Tibial artery (tissue), 4 donors: ENCODE measurements at regions not wholly inside any gene's neighbourhood (a gene's known extent, or its start where the extent isn't known, plus 50 kb on each side); places are given as distances from the start of the nearest gene placed in this dataset.

Experiments used
- DNase-seq, 2 donors: peaks; one replicate each; pipeline ENCODE4 v3.0.0-alpha.2; 2019
- H3K27ac ChIP-seq, 2 donors: fragments of 200-600 bp; sonication (generic) in 1 of 2; 1 replicate in 1 of 2; 2 replicates in 1 of 2; pipeline ENCODE4 v1.5.1; 2018 to 2019; ENCODE audit warnings: mild to moderate bottlenecking in 1 of 2
- H3K27me3 ChIP-seq, 2 donors: fragments of 200-600 bp; sonication (generic) in 1 of 2; one replicate each; pipeline versions ENCODE4 v1.5.1 to v1.6.0; 2016 to 2019
- H3K36me3 ChIP-seq, 3 donors: fragments of 200-600 bp; sonication (generic) in 2 of 3; one replicate each; pipeline ENCODE4 v1.5.1; 2016 to 2019; ENCODE audit warnings: mild to moderate bottlenecking in 2 of 3
- H3K4me1 ChIP-seq, 4 donors: fragments of 200-600 bp; sonication (generic) in 2 of 4; 1 replicate in 3 of 4; 2 replicates in 1 of 4; pipeline ENCODE4 v1.5.1; 2016 to 2019
- H3K4me3 ChIP-seq, 2 donors: fragments of 200-600 bp; sonication (generic) in 1 of 2; 1 replicate in 1 of 2; 2 replicates in 1 of 2; pipeline ENCODE4 v1.5.1; 2018 to 2019; ENCODE audit warnings: mild to moderate bottlenecking in 2 of 2
- H3K9me3 ChIP-seq, 3 donors: fragments of 200-600 bp; sonication (generic) in 1 of 3; one replicate each; pipeline ENCODE4 v1.5.1; 2016 to 2019
- intact Hi-C: fragments of 100-400 bp; cut with DNase I; formaldehyde crosslinking; loops from one replicate; pipeline ENCODE4 v1.15.0; 2023; ENCODE audit warnings: low total_unique reads
- TF ChIP-seq, protein P1 (sequence below), 2 experiments: fragments of 200-600 bp in 1 of 2; fragments of 450-650 bp in 1 of 2; IDR thresholded peaks; one replicate each; pipeline ENCODE4 v1.5.1; 2017 to 2019; ENCODE audit warnings: antibody characterized with exemption in 2 of 2, mild to moderate bottlenecking in 1 of 2, moderate library complexity in 1 of 2

DNA sequence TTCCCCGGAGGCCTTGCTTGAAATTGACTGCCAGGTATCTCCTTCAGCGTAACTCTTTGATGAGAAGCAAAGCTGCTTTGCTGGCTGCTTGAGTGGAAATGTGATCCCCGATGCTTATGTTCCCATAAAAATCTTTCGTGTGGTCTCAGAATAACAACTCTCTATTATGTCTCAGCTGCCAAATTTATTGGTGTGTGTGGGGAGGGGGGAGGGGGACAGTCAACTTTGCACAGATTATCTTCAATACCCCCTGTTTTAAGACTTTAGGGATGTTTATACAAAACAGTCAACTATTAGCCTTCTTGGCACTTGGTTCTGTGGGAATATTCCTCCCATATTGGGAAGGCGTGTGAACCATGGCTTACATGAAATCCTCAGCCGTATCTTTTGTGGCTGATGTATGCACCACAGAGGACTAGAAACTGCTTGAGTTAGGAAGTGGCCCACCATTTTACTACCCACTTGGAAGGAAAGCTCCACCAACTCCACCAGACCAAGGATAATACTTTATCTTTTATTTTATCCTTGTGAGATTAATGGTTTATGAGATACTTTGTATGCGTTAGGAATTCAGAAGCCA, 101.5 kb upstream of the SLC24A3 start:
- intact Hi-C loops, result no loop called here
- no peaks in the 10 kb centered on the region for H3K36me3 ChIP-seq
- DNase-seq, result no peak
- H3K27ac ChIP-seq, result no peak overlapping the region
- no peak overlapping the region for H3K4me3 ChIP-seq
- TF ChIP-seq, protein P1, sequence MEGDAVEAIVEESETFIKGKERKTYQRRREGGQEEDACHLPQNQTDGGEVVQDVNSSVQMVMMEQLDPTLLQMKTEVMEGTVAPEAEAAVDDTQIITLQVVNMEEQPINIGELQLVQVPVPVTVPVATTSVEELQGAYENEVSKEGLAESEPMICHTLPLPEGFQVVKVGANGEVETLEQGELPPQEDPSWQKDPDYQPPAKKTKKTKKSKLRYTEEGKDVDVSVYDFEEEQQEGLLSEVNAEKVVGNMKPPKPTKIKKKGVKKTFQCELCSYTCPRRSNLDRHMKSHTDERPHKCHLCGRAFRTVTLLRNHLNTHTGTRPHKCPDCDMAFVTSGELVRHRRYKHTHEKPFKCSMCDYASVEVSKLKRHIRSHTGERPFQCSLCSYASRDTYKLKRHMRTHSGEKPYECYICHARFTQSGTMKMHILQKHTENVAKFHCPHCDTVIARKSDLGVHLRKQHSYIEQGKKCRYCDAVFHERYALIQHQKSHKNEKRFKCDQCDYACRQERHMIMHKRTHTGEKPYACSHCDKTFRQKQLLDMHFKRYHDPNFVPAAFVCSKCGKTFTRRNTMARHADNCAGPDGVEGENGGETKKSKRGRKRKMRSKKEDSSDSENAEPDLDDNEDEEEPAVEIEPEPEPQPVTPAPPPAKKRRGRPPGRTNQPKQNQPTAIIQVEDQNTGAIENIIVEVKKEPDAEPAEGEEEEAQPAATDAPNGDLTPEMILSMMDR (IDR thresholded peaks at IDR 0.05), result no peak
- no peaks in the 10 kb centered on the region for H3K27me3 ChIP-seq
- H3K9me3 ChIP-seq, result no peaks in the 10 kb centered on the region
- H3K4me1 ChIP-seq, result no peaks in the 10 kb centered on the region

DNA sequence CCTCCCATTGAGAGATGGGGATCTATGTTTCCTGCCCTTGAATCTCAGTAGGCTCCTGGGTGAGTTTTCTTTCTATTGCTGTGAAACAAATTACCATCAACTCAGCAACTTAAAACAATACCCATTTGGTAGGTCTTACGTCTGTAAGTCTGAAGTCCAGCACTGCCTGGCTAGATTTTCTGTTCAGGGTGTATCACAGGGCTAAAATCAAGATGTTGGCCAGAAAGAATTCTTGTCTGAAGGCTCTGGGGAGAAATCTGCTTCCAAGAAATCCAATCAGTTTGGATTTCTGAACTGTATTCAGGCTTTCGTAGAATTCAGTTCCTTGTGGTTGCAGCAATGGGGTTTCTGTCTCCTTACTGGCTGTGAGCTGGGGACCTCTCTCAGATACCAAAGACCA, 99.6 kb upstream of the SLC24A3 start:
- Histone ChIP-seq H3K27ac (no peak overlapping the region), H3K4me3 (no peak overlapping the region), H3K36me3 (no peaks in the 10 kb centered on the region), H3K9me3 (no peaks in the 10 kb centered on the region), H3K27me3 (no peaks in the 10 kb centered on the region), H3K4me1 (no peaks in the 10 kb centered on the region)
- DNase-seq, result no peak
- intact Hi-C loops, result no loop called here
- TF ChIP-seq, protein P1 (IDR thresholded peaks at IDR 0.05), result no peak

DNA sequence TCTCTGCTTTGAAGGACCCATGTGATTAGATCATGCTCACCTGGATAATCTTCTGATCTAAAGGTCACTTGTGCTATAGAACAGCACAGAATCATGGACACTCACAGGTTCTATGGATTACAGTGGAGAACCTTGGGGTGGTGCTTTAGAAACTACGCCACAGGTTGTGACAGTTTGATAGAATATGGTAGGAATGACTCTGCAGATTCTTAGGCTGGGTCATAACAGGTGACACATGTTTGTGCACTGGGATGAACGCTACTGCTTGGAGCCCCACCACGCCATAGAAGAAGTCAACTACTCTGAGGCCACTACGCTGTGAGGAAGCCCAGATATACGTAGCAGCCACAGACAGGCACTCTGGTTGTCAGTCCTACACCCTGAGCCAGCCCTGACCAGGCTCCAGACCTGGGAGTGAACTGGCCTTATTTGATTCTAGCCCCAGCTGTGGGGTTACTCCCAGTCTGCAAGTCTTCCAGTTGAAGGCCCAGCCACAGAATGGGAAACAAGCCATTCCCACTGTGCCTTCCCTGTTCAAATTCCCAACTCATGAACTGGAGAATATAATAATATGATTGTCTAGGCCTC, 99.0 kb upstream of the SLC24A3 start:
- H3K4me3 ChIP-seq, result no peak overlapping the region
- no peaks in the 10 kb centered on the region for H3K27me3 ChIP-seq
- TF ChIP-seq, protein P1 (IDR thresholded peaks at IDR 0.05), result no peak
- DNase-seq, result no peak
- intact Hi-C loops, result no loop called here
- H3K4me1 ChIP-seq, result no peaks in the 10 kb centered on the region
- no peaks in the 10 kb centered on the region for H3K36me3 ChIP-seq
- no peak overlapping the region for H3K27ac ChIP-seq
- H3K9me3 ChIP-seq, result no peaks in the 10 kb centered on the region

DNA sequence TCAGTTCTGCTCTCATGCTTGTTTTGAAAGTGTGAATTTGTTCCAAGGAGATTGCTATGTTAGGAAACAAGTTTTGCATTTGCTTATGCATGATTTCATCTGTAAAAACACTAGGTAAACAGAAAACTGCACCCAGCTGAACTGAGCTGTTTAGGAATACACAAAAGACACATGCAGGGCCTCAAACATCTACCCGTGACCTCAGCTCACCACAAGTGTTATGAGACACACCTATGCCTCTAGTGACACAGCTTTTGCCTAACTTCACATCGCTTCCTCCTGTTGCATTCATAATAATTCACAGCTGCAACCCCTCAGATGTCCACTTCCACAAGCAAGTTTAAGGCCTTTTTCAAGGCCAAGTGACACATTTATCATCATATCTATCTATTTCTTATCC, 98.0 kb upstream of the SLC24A3 start:
- DNase-seq, result no peak
- Histone ChIP-seq H3K4me3 (no peak overlapping the region), H3K36me3 (no peaks in the 10 kb centered on the region), H3K4me1 (no peaks in the 10 kb centered on the region), H3K9me3 (no peaks in the 10 kb centered on the region), H3K27me3 (no peaks in the 10 kb centered on the region), H3K27ac (no peak overlapping the region)
- intact Hi-C loops, result no loop called here
- TF ChIP-seq, protein P1 (IDR thresholded peaks at IDR 0.05), result no peak

DNA sequence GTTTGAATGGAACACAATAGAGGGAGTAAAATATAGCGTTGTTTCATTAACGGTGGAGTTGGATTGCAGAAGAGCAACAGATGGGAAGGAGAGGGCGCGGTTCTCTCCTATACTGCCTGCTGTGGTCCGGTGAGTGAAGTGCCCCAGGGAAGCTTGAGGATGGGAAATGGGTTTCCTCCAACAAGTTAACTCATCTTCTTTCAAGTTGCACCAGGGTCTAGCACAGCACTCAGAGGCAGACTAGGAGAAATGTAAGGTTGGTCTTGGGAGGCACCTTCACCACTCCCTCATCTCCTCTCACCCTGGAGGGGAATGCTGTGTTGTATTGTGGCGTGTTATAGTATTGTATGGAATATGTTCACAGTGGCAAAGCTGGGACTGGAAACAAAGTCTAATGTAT, 96.9 kb upstream of the SLC24A3 start:
- no peak for DNase-seq
- no peaks in the 10 kb centered on the region for H3K36me3 ChIP-seq

More for the DNA sequence above, 96.9 kb upstream of the SLC24A3 start:
- Histone ChIP-seq H3K27ac (no peak overlapping the region), H3K9me3 (no peaks in the 10 kb centered on the region), H3K27me3 (no peaks in the 10 kb centered on the region), H3K4me1 (no peaks in the 10 kb centered on the region), H3K4me3 (no peak overlapping the region)
- intact Hi-C loops, result no loop called here
- TF ChIP-seq, protein P1 (IDR thresholded peaks at IDR 0.05), result no peak
